Astrocyte of the spinal cord (primary cell): ENCODE measurements at regions not wholly inside any gene's neighbourhood (a gene's known extent, or its start where the extent isn't known, plus 50 kb on each side); places are given as distances from the start of the nearest gene placed in this dataset.

Experiments used
- DNase-seq: peaks from one replicate; pipeline ENCODE4 v3.0.0; 2011; ENCODE audit warnings: low read depth, low spot score
- H3K4me3 ChIP-seq: 2 replicates; pipeline ENCODE4 v1.5.1; 2011; ENCODE audit warnings: low read depth, mild to moderate bottlenecking, low read length, moderate library complexity
- CTCF ChIP-seq: IDR thresholded peaks from 2 replicates; pipeline ENCODE4 v1.5.1; 2012; ENCODE audit warnings: low read depth, mild to moderate bottlenecking, low read length, inconsistent platforms
- in situ Hi-C: cut with HindIII; loops from 2 replicates; pipeline ENCODE4 v1.10.0; 2017; ENCODE audit warnings: low sequenced_read_pairs

GRCh38 chr6:44011350-44011920 is 115.8 kb downstream of the MRPL14 start:
- DNase-seq = no peak
- in situ Hi-C loops = no loop called here
- TF ChIP-seq CTCF = no peak
- H3K4me3 ChIP-seq = no peak overlapping the region

- in situ Hi-C loops = no loop called here
- TF ChIP-seq CTCF = no peak
- peak; percentile 97 for DNase-seq
- no peak overlapping the region for H3K4me3 ChIP-seq
Measured at GRCh38 chr6:44010411-44011349, 116.6 kb downstream of the MRPL14 start.

GRCh38 chr6:44009425-44010321 is 117.6 kb downstream of the MRPL14 start:
- in situ Hi-C loops = no loop called here
- H3K4me3 ChIP-seq = no peak overlapping the region
- DNase-seq = peak; percentile 63
- no peak for TF ChIP-seq CTCF

DNA sequence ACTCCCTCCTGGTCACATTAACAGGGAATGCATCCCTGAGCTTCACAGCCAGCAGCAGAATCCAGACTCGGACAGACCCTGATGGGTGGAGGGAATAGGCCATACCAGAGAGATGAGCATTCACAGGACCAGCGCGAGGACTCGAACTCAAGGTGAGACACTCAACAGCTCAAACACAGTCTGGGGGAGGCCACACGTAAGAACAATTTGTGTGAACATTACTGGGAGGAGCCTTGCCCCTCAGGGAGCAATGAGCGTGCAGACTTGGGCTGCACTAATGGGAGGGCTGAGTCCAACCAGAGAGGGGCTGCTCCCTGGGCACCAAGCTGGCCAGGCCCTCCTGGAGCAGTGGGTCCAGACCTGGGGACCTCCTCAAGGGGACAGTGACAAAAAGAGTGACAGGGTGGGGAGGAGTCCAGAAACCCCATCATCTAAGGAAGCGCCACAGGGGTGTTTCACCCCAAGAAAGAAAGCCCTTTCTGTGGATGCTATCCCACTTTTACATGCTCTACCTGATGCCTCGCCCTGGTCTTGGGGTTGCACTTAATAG is 118.4 kb downstream of the MRPL14 start:
- in situ Hi-C loops = no loop called here
- H3K4me3 ChIP-seq = no peak overlapping the region
- no peak for TF ChIP-seq CTCF
- no peak for DNase-seq

DNA sequence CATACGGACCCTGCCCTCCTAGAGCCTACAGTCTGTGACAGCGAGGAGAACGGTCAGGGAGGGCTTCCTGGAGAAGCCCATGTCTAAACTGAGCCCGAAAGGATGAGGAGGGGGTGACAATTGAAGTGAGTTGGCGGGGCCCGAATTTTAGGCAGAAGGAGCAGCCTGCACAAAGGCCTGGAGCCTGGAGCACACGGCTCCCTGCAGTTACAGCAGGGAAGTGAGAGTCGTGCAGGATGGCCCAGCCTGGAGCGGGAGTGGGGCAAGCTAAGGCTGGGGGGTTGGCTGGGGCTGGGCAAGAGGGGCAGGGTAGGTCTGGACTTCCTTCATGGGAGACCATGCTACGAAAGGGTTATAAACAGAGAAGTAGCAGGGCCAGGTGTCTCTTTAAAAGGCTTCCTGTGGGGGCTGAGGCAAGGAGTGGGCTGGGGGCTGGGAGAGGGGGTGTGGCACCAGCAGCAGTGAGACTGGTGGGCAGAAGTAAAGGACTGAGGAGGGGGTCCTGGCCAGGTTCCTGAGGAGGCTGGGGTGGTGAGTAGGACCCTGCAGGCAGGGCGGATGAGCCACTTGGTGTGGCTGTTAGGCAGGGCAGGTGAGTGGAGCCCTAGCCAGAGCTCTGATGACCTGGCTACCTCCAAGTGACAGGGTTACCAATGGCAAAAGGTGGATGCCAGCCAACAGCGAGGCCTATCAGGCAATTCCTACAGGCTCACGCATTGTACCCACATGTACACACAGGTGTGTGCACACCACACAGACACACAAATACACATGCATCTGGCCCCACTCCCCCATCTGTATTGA is 119.2 kb downstream of the MRPL14 start:
- no peak for DNase-seq
- in situ Hi-C loops = no loop called here
- no peak for TF ChIP-seq CTCF
- H3K4me3 ChIP-seq = no peak overlapping the region
